HFF-Myc (cell line): ENCODE measurements at regions not wholly inside any gene's neighbourhood (a gene's known extent, or its start where the extent isn't known, plus 50 kb on each side); places are given as distances from the start of the nearest gene placed in this dataset.

Experiments
- DNase-seq: peaks from one replicate; pipeline ENCODE4 v3.0.0-alpha.2; 2011; ENCODE audit warnings: low read depth; ENCODE audit errors: extremely low read depth
- H3K4me3 ChIP-seq: replicated peaks from 2 replicates; pipeline ENCODE4 v1.5.1; 2011; ENCODE audit warnings: low read depth, mild to moderate bottlenecking, control low read depth, low read length
- TF ChIP-seq, protein P1 (sequence below): IDR thresholded peaks from 2 replicates; pipeline ENCODE4 v1.5.1; 2012; ENCODE audit warnings: mild to moderate bottlenecking, low read depth, low read length, control low read depth; ENCODE audit errors: missing control alignments

DNA sequence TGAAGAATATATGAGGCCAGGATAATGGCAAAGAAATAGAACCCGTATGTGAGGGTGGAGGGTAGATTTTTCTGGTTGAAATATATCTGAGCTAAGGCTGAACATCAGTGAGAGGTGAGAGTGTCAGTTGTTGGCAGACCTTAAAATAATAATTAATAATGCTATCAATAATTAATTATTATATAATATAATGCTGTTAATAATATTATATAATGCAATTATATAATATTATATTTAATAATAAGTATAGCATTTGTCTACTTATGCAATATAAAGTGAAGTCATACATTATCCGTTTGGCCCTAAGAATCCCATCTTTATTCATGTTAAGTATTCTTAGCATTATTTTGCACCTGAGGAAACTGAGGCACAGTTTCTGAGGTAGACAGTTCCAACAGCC lies 269.9 kb upstream of the FZD8 start:
- TF ChIP-seq, protein P1, sequence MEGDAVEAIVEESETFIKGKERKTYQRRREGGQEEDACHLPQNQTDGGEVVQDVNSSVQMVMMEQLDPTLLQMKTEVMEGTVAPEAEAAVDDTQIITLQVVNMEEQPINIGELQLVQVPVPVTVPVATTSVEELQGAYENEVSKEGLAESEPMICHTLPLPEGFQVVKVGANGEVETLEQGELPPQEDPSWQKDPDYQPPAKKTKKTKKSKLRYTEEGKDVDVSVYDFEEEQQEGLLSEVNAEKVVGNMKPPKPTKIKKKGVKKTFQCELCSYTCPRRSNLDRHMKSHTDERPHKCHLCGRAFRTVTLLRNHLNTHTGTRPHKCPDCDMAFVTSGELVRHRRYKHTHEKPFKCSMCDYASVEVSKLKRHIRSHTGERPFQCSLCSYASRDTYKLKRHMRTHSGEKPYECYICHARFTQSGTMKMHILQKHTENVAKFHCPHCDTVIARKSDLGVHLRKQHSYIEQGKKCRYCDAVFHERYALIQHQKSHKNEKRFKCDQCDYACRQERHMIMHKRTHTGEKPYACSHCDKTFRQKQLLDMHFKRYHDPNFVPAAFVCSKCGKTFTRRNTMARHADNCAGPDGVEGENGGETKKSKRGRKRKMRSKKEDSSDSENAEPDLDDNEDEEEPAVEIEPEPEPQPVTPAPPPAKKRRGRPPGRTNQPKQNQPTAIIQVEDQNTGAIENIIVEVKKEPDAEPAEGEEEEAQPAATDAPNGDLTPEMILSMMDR, result no peak
- no peak for DNase-seq
- no peak overlapping the region for H3K4me3 ChIP-seq

DNA sequence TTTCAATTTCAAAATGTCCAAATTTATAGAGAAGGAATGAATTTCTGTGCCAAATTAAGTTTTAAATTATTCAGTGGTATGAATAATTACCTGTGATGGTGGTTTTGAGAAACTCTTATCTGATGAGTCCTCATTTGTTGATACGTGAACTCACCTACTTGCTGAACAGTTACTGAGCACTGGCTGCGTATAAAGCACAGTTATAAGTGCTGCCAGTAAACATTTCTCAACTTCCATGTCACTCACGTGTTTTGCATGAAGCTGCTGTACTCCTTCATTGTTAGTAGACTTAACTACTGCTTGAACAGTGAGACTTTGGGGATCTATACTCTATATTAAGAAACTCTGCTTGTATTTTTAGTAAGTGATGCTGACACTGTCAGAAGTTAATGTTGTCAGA lies 269.1 kb upstream of the FZD8 start:
- H3K4me3 ChIP-seq, result no peak overlapping the region
- no peak for DNase-seq
- TF ChIP-seq, protein P1, result no peak

- TF ChIP-seq, protein P1, result no peak
- no peak overlapping the region for H3K4me3 ChIP-seq
- DNase-seq, result peak; percentile 20
Observed at GRCh38 chr10:35910234-35910633, 268.1 kb upstream of the FZD8 start.

- DNase-seq, result no peak
- no peak overlapping the region for H3K4me3 ChIP-seq
- TF ChIP-seq, protein P1, result no peak
Observed at GRCh38 chr10:35909121-35909720, 267.1 kb upstream of the FZD8 start.

DNA sequence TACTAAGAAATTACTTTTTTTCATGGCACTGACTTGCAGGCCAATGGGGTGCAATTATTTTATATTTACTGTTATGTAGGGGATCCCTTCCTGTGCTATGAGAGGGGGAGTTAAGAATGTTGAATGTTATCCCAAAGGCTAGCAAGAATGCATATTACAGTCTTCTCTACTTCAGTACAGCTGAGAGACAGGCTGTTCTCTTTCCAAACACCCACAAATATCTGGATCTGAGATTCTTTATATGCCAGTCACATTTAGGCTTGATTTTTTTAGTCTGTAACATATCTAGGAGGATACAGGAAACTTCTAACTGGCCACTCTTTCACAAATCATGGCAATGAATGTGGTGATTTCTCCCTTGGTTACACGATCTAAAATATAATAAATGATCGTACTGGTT lies 266.4 kb upstream of the FZD8 start:
- TF ChIP-seq, protein P1, result no peak
- H3K4me3 ChIP-seq, result no peak overlapping the region
- DNase-seq, result no peak

GRCh38 chr10:35907548-35907947 lies 265.5 kb upstream of the FZD8 start:
- H3K4me3 ChIP-seq, result no peak overlapping the region
- TF ChIP-seq, protein P1, result no peak
- DNase-seq, result no peak

- no peak for DNase-seq
- H3K4me3 ChIP-seq, result no peak overlapping the region
- TF ChIP-seq, protein P1, result no peak
Observed at GRCh38 chr10:35906155-35906554, 264.1 kb upstream of the FZD8 start.
